Body of pancreas (tissue), 4 donors: ENCODE measurements at regions not wholly inside any gene's neighbourhood (a gene's known extent, or its start where the extent isn't known, plus 50 kb on each side); places are given as distances from the start of the nearest gene placed in this dataset.

Experiments
- ATAC-seq: fragments of 150-250 bp; one replicate; pipeline ENCODE4 v1.9.1; 2016
- DNase-seq, 4 donors: peaks; one replicate each; pipeline ENCODE4 v3.0.0-alpha.2; 2019
- H3K27ac ChIP-seq, 4 donors: fragments of 200-600 bp; sonication (generic); 1 replicate in 3 of 4; 2 replicates in 1 of 4; pipeline versions ENCODE4 v1.5.1 to v1.6.1; 2016 to 2019; ENCODE audit warnings: mild to moderate bottlenecking in 1 of 4, mixed read lengths in 1 of 4, moderate library complexity in 1 of 4
- H3K27me3 ChIP-seq, 2 donors: fragments of 200-600 bp; sonication (generic); one replicate each; pipeline ENCODE4 v1.6.0; 2016; ENCODE audit warnings: mild to moderate bottlenecking in 1 of 2
- H3K36me3 ChIP-seq, 2 donors: fragments of 200-600 bp; sonication (generic); replicated peaks in 1 of 2; 2 replicates each; pipeline ENCODE4 v1.5.1; 2016; ENCODE audit warnings: low read depth in 2 of 2; ENCODE audit not compliant: insufficient read depth in 1 of 2
- H3K4me1 ChIP-seq: fragments of 200-600 bp; sonication (generic); one replicate; pipeline ENCODE4 v1.6.0; 2016
- H3K4me3 ChIP-seq, 2 donors: fragments of 200-600 bp; sonication (generic); 1 replicate in 1 of 2; 2 replicates in 1 of 2; pipeline ENCODE4 v1.5.1; 2016 to 2019
- H3K9me3 ChIP-seq, 3 donors: fragments of 200-600 bp; sonication (generic); 1 replicate in 2 of 3; 2 replicates in 1 of 3; pipeline ENCODE4 v1.5.1; 2016
- POLR2A ChIP-seq, 3 donors: fragments of 450-650 bp; IDR thresholded peaks; one replicate each; pipeline ENCODE4 v1.6.1; 2016; ENCODE audit warnings: antibody characterized with exemption in 3 of 3, mild to moderate bottlenecking in 2 of 3
- WGBS, 2 donors: methylation state at CpG; one replicate each; pipeline ENCODE4 v1.1.5; 2017; 5-methylcytosine and 5-hydroxymethylcytosine counted together
- intact Hi-C: fragments of 100-400 bp; cut with DNase I; formaldehyde crosslinking; loops from one replicate; pipeline ENCODE4 v1.15.1; 2023
- TF ChIP-seq, protein P1 (sequence below), 7 experiments: fragments of 450-650 bp in 4 of 7; fragments of 200-600 bp in 3 of 7; sonication (generic) in 3 of 7; IDR thresholded peaks; one replicate each; pipeline ENCODE4 v1.5.1; 2016 to 2019; ENCODE audit warnings: antibody characterized with exemption in 7 of 7

DNA sequence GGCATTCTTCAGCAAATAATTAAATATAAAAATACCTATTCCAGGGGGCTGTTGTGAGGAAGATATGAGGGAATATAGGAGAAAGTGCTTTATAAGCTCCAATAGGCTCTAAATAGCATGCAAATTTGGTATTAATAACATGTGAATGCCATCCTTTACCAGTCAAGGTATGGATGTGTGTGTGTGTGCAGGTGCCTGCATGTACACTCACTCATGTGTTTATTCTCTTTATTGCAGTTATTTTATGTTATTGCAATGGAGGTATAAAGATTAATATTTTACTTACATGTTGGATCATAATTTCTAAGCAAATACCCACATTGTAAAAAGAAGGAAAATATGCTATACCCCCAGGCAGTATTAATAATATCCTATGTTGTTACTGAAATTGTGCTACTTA lies 1093.0 kb upstream of the GYPC start:
- Histone ChIP-seq H3K4me3 (no peak overlapping the region), H3K4me1 (no peaks in the 10 kb centered on the region), H3K27ac (no peak overlapping the region), H3K27me3 (no peaks in the 10 kb centered on the region), H3K9me3 (no peaks in the 10 kb centered on the region), H3K36me3 (no peaks in the 10 kb centered on the region)
- no peak for ATAC-seq
- no peak for TF ChIP-seq POLR2A (IDR thresholded peaks at IDR 0.05)
- TF ChIP-seq, protein P1, sequence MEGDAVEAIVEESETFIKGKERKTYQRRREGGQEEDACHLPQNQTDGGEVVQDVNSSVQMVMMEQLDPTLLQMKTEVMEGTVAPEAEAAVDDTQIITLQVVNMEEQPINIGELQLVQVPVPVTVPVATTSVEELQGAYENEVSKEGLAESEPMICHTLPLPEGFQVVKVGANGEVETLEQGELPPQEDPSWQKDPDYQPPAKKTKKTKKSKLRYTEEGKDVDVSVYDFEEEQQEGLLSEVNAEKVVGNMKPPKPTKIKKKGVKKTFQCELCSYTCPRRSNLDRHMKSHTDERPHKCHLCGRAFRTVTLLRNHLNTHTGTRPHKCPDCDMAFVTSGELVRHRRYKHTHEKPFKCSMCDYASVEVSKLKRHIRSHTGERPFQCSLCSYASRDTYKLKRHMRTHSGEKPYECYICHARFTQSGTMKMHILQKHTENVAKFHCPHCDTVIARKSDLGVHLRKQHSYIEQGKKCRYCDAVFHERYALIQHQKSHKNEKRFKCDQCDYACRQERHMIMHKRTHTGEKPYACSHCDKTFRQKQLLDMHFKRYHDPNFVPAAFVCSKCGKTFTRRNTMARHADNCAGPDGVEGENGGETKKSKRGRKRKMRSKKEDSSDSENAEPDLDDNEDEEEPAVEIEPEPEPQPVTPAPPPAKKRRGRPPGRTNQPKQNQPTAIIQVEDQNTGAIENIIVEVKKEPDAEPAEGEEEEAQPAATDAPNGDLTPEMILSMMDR (IDR thresholded peaks at IDR 0.05), result no peak
- intact Hi-C loops, result no loop called here
- DNase-seq, result no peak

DNA sequence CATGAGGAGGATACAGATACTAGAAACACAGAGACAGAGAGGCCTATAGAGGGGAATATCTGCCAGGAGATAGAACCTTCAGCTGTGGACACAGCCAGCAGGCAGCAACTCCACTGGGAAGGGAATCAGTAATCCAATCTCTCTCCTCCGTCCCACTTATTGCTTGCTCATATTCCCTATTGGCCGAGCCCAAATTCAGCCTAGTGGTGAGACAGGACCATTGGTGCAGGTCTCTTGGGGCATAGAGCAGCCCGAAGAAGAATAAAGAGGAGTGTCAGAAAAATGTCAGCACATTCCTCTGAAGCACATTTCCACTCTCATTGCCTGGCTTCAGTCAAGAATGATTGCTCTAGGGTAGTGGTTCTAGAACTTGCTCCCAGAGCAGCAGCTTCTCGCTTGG lies 1091.5 kb upstream of the GYPC start:
- TF ChIP-seq POLR2A (IDR thresholded peaks at IDR 0.05), result no peak
- TF ChIP-seq, protein P1 (IDR thresholded peaks at IDR 0.05), result no peak
- no peaks in the 10 kb centered on the region for H3K9me3 ChIP-seq
- 17 to 62% methylated on average over 4 of the region's 4 CpGs for WGBS, 2 donors
- DNase-seq (no peak), ATAC-seq (no peak)
- no peaks in the 10 kb centered on the region for H3K36me3 ChIP-seq
- no peaks in the 10 kb centered on the region for H3K27me3 ChIP-seq
- no peak overlapping the region for H3K27ac ChIP-seq
- H3K4me1 ChIP-seq, result no peaks in the 10 kb centered on the region
- intact Hi-C loops, result no loop called here
- H3K4me3 ChIP-seq, result no peak overlapping the region

DNA sequence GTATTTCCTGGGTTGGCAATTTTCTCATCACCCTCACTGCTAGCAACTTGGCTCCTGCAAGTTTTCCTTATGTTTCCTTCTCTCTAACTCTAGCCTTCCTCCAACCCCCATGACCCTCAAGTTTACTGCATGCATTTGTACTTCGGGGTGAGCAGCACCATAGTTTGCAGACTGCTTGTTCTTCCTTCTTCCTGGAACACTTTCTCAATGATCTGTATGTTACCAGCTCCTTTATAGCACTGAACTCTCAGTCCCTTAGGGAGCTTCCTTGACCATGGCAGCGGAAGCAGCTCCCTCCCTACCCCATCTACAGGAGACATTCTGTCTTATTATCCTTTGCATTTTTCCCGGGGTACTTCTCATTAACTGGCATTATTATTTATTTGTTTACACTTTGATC lies 1089.5 kb upstream of the GYPC start:
- intact Hi-C loops, result no loop called here
- H3K27me3 ChIP-seq, result no peaks in the 10 kb centered on the region
- no peaks in the 10 kb centered on the region for H3K9me3 ChIP-seq
- TF ChIP-seq, protein P1 (IDR thresholded peaks at IDR 0.05), result no peak
- TF ChIP-seq POLR2A (IDR thresholded peaks at IDR 0.05), result no peak
- ATAC-seq (no peak), DNase-seq (no peak)
- no peaks in the 10 kb centered on the region for H3K36me3 ChIP-seq
- 45 to 51% methylated on average over 3 of the region's 3 CpGs for WGBS, 2 donors
- H3K27ac ChIP-seq, result no peak overlapping the region
- H3K4me3 ChIP-seq, result no peak overlapping the region
- H3K4me1 ChIP-seq, result no peaks in the 10 kb centered on the region

DNA sequence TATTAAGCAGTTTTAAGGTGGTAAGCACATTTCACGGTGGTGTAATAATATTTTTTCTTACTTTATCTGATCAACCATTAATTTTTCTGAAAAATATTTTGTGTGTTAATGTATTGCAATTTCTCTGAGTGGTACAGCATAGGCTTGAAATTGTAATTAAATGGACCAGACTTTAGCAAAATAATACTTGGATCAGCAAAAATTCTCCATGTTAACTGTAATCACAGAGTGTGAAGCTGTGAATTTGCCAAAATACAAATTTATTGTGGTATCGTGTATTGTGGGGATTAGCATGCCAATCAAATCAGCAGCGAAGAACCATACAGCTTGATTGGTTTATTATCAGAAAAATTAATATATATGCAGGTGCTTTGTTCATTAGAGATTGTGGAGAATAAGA lies 1088.9 kb upstream of the GYPC start:
- intact Hi-C loops, result no loop called here
- no peaks in the 10 kb centered on the region for H3K36me3 ChIP-seq
- H3K4me3 ChIP-seq, result no peak overlapping the region
- no peaks in the 10 kb centered on the region for H3K4me1 ChIP-seq
- DNase-seq (no peak), ATAC-seq (no peak)
- H3K27ac ChIP-seq, result no peak overlapping the region
- H3K27me3 ChIP-seq, result no peaks in the 10 kb centered on the region
- H3K9me3 ChIP-seq, result no peaks in the 10 kb centered on the region
- WGBS, 2 donors, result 60 to 63% methylated on average over 3 of the region's 3 CpGs
- no peak for TF ChIP-seq POLR2A (IDR thresholded peaks at IDR 0.05)
- TF ChIP-seq, protein P1 (IDR thresholded peaks at IDR 0.05), result no peak

DNA sequence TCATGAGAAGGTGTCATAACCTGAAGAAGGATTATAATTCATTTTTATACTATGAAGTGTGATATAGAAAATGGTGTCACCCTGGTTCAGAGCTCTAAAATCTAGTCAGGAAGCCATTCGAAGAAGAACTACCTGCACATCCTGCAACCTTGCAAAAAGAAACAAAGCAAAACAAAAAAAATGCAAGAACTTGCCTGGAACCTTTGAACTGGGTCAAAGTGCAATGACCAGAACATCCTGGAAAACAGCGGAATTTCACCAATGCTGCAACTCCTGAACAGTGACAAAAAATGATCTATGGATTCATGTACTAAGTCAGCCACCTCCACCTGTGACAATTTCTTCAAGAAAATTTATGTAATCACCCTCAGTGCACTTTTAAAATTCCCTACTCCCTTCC lies 1083.3 kb upstream of the GYPC start:
- H3K4me1 ChIP-seq, result no peaks in the 10 kb centered on the region
- no peak for DNase-seq
- H3K27me3 ChIP-seq, result no peaks in the 10 kb centered on the region
- no peaks in the 10 kb centered on the region for H3K9me3 ChIP-seq
- no peak for TF ChIP-seq POLR2A (IDR thresholded peaks at IDR 0.05)
- TF ChIP-seq, protein P1 (IDR thresholded peaks at IDR 0.05), result no peak
- WGBS, 2 donors, result 39 to 54% methylated on average over 2 of the region's 2 CpGs
- intact Hi-C loops, result no loop called here
- no peak for ATAC-seq
- no peak overlapping the region for H3K27ac ChIP-seq
- H3K36me3 ChIP-seq, result no peaks in the 10 kb centered on the region
- no peak overlapping the region for H3K4me3 ChIP-seq
